OCI-LY7 (cell line): ENCODE measurements at regions not wholly inside any gene's neighbourhood (a gene's known extent, or its start where the extent isn't known, plus 50 kb on each side); places are given as distances from the start of the nearest gene placed in this dataset.

Experiments used
- BruUV-seq: library from RNA; stranded (reverse); fragments of 400-500 nt; replicated peaks from 2 replicates; lab custom pipeline; 2021; lab: Mats Ljungman, UMichigan
- CTCF ChIA-PET: fragments of 300-600 bp; sonication (Branson Sonifier 250); formaldehyde crosslinking; loops from one replicate; lab custom pipeline; 2022; ENCODE audit warnings: antibody characterized with exemption; ENCODE audit not compliant: unreplicated experiment; lab: Charles Lee
- POLR2A ChIA-PET: fragments of 300-600 bp; sonication (Branson Sonifier 250); formaldehyde crosslinking; loops from one replicate; lab custom pipeline; 2022; ENCODE audit warnings: antibody characterized with exemption; lab: Charles Lee
- DNase-seq: peaks from one replicate; pipeline ENCODE4 v3.0.0-alpha.2; 2015; ENCODE audit warnings: low spot score
- H2AFZ ChIP-seq: fragments of 200-600 bp; sonication (generic), shearing (Covaris generic); 2 replicates; pipeline ENCODE4 v1.6.1; 2014; ENCODE audit warnings: mild to moderate bottlenecking, antibody characterized with exemption, low read length, moderate library complexity
- H3K27ac ChIP-seq: fragments of 200-600 bp; sonication (generic); 2 replicates; pipeline ENCODE4 v1.5.1; 2014; ENCODE audit warnings: mixed run types, low read depth, mild to moderate bottlenecking, moderate library complexity, low read length, inconsistent platforms; ENCODE audit not compliant: poor library complexity, severe bottlenecking
- H3K36me3 ChIP-seq: fragments of 200-600 bp; sonication (generic); 2 replicates; pipeline ENCODE4 v1.6.1; 2014; ENCODE audit warnings: mild to moderate bottlenecking, antibody characterized with exemption, low read length, moderate library complexity, mixed read lengths; ENCODE audit not compliant: insufficient read depth
- H3K4me1 ChIP-seq: fragments of 200-600 bp; sonication (generic); 2 replicates; pipeline ENCODE4 v1.5.1; 2014; ENCODE audit warnings: mild to moderate bottlenecking, low read length; ENCODE audit not compliant: insufficient read depth, poor library complexity, severe bottlenecking
- H3K4me2 ChIP-seq: fragments of 200-600 bp; sonication (generic); 2 replicates; pipeline ENCODE4 v1.6.1; 2014; ENCODE audit warnings: mild to moderate bottlenecking, low read length
- H3K4me3 ChIP-seq: fragments of 200-600 bp; sonication (generic); 2 replicates; pipeline ENCODE4 v1.5.1; 2014; ENCODE audit warnings: mild to moderate bottlenecking, low read depth, low read length; ENCODE audit not compliant: poor library complexity, severe bottlenecking
- H3K79me2 ChIP-seq: fragments of 200-600 bp; sonication (generic); 2 replicates; pipeline ENCODE4 v1.6.1; 2016; ENCODE audit warnings: low read depth, mild to moderate bottlenecking, low read length, moderate library complexity, mixed read lengths; ENCODE audit not compliant: insufficient read depth
- H3K9me2 ChIP-seq: fragments of 200-600 bp; sonication (generic); 2 replicates; pipeline ENCODE4 v1.6.1; 2016; ENCODE audit warnings: mild to moderate bottlenecking, low read length, mixed read lengths; ENCODE audit not compliant: insufficient read depth
- H3K9me3 ChIP-seq: fragments of 200-600 bp; sonication (generic); 2 replicates; pipeline ENCODE4 v1.6.1; 2014; ENCODE audit warnings: mild to moderate bottlenecking, mixed run types, low read length, mixed read lengths
- H4K20me1 ChIP-seq: fragments of 200-600 bp; sonication (generic); 2 replicates; pipeline ENCODE4 v1.6.1; 2014; ENCODE audit warnings: mild to moderate bottlenecking, antibody characterized with exemption, low read length, moderate library complexity, mixed read lengths; ENCODE audit not compliant: insufficient read depth
- CTCF ChIP-seq: fragments of 200-600 bp; sonication (generic); conservative IDR thresholded peaks from 2 replicates; pipeline ENCODE4 v1.5.1; 2014; ENCODE audit warnings: mild to moderate bottlenecking, antibody characterized with exemption, low read length, moderate library complexity, mixed read lengths
- EZH2phosphoT487 ChIP-seq: fragments of 200-600 bp; sonication (generic); IDR thresholded peaks from 2 replicates; pipeline ENCODE4 v1.6.1; 2018; ENCODE audit warnings: low read depth, borderline replicate concordance, mild to moderate bottlenecking, mixed run types, antibody characterized with exemption, low read length, moderate library complexity, mixed read lengths
- intact Hi-C: fragments of 100-400 bp; cut with micrococcal nuclease; formaldehyde crosslinking; loops from one replicate; pipeline ENCODE4 v1.10.0; 2022; ENCODE audit not compliant: unreplicated experiment

DNA sequence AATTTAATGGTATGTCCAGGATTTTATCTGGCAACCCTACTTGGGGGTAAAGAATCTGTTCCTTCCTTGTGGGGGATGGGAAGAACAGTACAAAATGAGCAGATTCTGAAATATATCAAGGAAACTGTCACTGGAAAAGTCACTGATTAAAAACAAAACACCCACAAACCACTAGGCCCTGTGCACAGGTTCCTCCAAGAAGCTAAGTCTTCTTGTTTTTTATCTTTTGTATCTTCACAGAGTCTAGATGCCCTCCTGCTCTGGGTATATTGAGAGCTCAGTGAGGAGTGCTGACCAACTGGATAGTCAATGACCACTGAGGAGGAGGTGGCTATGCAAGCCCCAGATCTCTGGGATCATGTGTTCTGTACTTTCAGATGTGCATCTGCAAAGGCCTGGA, 86.8 kb upstream of the ANKRD1 start:
- no peaks in the 10 kb centered on the region for H3K36me3 ChIP-seq
- ChIA-PET CTCF (interaction anchor here (2.0 kb wide), 1 partner anchor 242 kb away, joined by 18 read pairs; no protein-coding TSS in a partner anchor), POLR2A (interaction anchor here (0.6 kb wide), 2 partner anchors 219 to 1382 kb away, joined by 3 read pairs; no protein-coding TSS in a partner anchor)
- H4K20me1 ChIP-seq, result no peaks in the 10 kb centered on the region
- no peak overlapping the region for H3K4me3 ChIP-seq
- H3K79me2 ChIP-seq, result no peaks in the 10 kb centered on the region
- H3K4me1 ChIP-seq, result no peaks in the 10 kb centered on the region
- no peak for DNase-seq
- H3K27ac ChIP-seq, result no peak overlapping the region
- BruUV-seq, result no TSS peak
- H3K9me2 ChIP-seq, result no peaks in the 10 kb centered on the region
- TF ChIP-seq EZH2phosphoT487, result no peak
- no peak for TF ChIP-seq CTCF
- no peaks in the 10 kb centered on the region for H3K9me3 ChIP-seq
- H3K4me2 ChIP-seq, result no peak overlapping the region
- H2AFZ ChIP-seq, result no peak overlapping the region
- intact Hi-C loops, result loop anchor here (2.0 kb wide), 2 partner anchors 97 to 403 kb away; partner anchors contain the start of gene HECTD2

- H3K4me3 ChIP-seq, result no peak overlapping the region
- CTCF ChIA-PET, result interaction anchor here (1.0 kb wide), 1 partner anchor 244 kb away, joined by 3 read pairs; no protein-coding TSS in a partner anchor
- no TSS peak for BruUV-seq
- no peaks in the 10 kb centered on the region for H3K9me2 ChIP-seq
- POLR2A ChIA-PET, result interaction anchor here (0.6 kb wide), 1 partner anchor 1284 kb away, joined by 4 read pairs; no protein-coding TSS in a partner anchor
- intact Hi-C loops, result no loop called here
- no peaks in the 10 kb centered on the region for H3K36me3 ChIP-seq
- no peak overlapping the region for H3K4me2 ChIP-seq
- H3K79me2 ChIP-seq, result no peaks in the 10 kb centered on the region
- no peaks in the 10 kb centered on the region for H3K4me1 ChIP-seq
- H2AFZ ChIP-seq, result no peak overlapping the region
- TF ChIP-seq CTCF (no peak), EZH2phosphoT487 (no peak)
- no peak overlapping the region for H3K27ac ChIP-seq
- no peaks in the 10 kb centered on the region for H4K20me1 ChIP-seq
- H3K9me3 ChIP-seq, result no peaks in the 10 kb centered on the region
- no peak for DNase-seq
These were observed 88.2 kb upstream of the ANKRD1 start for GRCh38 chr10:91009121-91009520.

GRCh38 chr10:91010952-91011351, 90.1 kb upstream of the ANKRD1 start:
- Histone ChIP-seq H3K27ac (no peak overlapping the region), H3K9me3 (no peaks in the 10 kb centered on the region), H3K4me3 (no peak overlapping the region), H3K4me1 (no peaks in the 10 kb centered on the region), H3K36me3 (no peaks in the 10 kb centered on the region), H3K79me2 (no peaks in the 10 kb centered on the region), H2AFZ (no peak overlapping the region), H3K4me2 (no peak overlapping the region), H4K20me1 (no peaks in the 10 kb centered on the region), H3K9me2 (no peaks in the 10 kb centered on the region)
- DNase-seq, result no peak
- POLR2A ChIA-PET, result interaction anchor here (1.6 kb wide), 1 partner anchor 9 kb away, joined by 5 read pairs; no protein-coding TSS in a partner anchor
- CTCF ChIA-PET, result no interaction called here
- intact Hi-C loops, result no loop called here
- TF ChIP-seq CTCF (no peak), EZH2phosphoT487 (no peak)
- BruUV-seq, result no TSS peak
